KMS-11 (cell line): ENCODE measurements at regions not wholly inside any gene's neighbourhood (a gene's known extent, or its start where the extent isn't known, plus 50 kb on each side); places are given as distances from the start of the nearest gene placed in this dataset.

Source experiments
- H2AFZ ChIP-seq: fragments of 200-600 bp; sonication (generic); 2 replicates; pipeline ENCODE4 v1.6.1; 2016; ENCODE audit warnings: antibody characterized with exemption, mixed run types, low read depth
- H3K27ac ChIP-seq: fragments of 200-600 bp; sonication (generic); 2 replicates; pipeline ENCODE4 v1.6.1; 2016; ENCODE audit warnings: mild to moderate bottlenecking, mixed run types
- H3K27me3 ChIP-seq: fragments of 200-600 bp; sonication (generic); 2 replicates; pipeline ENCODE4 v1.6.1; 2017; ENCODE audit warnings: mild to moderate bottlenecking, low read depth, mixed run types, moderate library complexity; ENCODE audit not compliant: insufficient read depth
- H3K36me3 ChIP-seq: fragments of 200-600 bp; sonication (generic); 2 replicates; pipeline ENCODE4 v1.6.1; 2017; ENCODE audit warnings: mild to moderate bottlenecking, mixed run types; ENCODE audit not compliant: insufficient read depth
- H3K4me1 ChIP-seq: fragments of 200-600 bp; sonication (generic); 2 replicates; pipeline ENCODE4 v1.6.1; 2016; ENCODE audit warnings: mild to moderate bottlenecking, low read depth, mixed run types; ENCODE audit not compliant: poor library complexity, severe bottlenecking
- H3K4me2 ChIP-seq: fragments of 200-600 bp; sonication (generic); 2 replicates; pipeline ENCODE4 v1.7.0; 2016; ENCODE audit warnings: mild to moderate bottlenecking, mixed run types
- H3K4me3 ChIP-seq: fragments of 200-600 bp; sonication (generic); IDR thresholded peaks from 2 replicates; pipeline ENCODE4 v1.6.1; 2017; ENCODE audit warnings: low read depth, low read length, mixed read lengths; ENCODE audit not compliant: insufficient read depth
- H3K79me2 ChIP-seq: fragments of 200-600 bp; sonication (generic); 2 replicates; pipeline ENCODE4 v1.6.1; 2016; ENCODE audit warnings: low read depth, mixed run types; ENCODE audit not compliant: insufficient read depth
- H3K9ac ChIP-seq: fragments of 200-600 bp; sonication (generic); 2 replicates; pipeline ENCODE4 v1.6.1; 2016; ENCODE audit warnings: mild to moderate bottlenecking, mixed run types
- H4K20me1 ChIP-seq: fragments of 200-600 bp; sonication (generic); 2 replicates; pipeline ENCODE4 v1.6.1; 2016; ENCODE audit warnings: mild to moderate bottlenecking, mixed run types; ENCODE audit not compliant: insufficient read depth
- TF ChIP-seq, protein P1 (sequence below): fragments of 200-600 bp; sonication (generic); conservative IDR thresholded peaks from 2 replicates; pipeline ENCODE4 v1.6.1; 2017; ENCODE audit warnings: low read depth, mild to moderate bottlenecking, antibody characterized with exemption, low read length, moderate library complexity, mixed read lengths

DNA sequence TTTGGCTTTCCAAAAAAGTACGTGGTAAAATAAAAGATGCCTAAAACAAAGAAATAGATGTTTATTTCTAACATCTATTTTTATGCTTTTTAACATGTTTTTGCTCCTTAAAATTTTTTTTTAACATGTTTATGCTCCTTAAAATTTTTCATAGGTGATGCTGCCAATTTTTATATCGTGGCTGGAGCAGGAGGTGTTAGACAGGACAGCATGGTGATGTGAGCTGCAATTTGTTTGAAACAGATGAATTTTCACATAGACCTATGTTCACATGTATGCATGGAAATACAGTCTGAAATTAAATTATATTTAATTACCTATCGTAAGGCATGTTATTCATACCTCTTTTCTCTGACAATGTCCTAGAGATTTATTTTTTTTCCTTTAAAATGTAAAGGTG, 784.8 kb downstream of the EPHA7 start:
- no peak overlapping the region for H3K9ac ChIP-seq
- H3K4me1 ChIP-seq: no peaks in the 10 kb centered on the region
- no peaks in the 10 kb centered on the region for H3K27me3 ChIP-seq
- no peak overlapping the region for H3K4me3 ChIP-seq
- H2AFZ ChIP-seq: no peak overlapping the region
- H3K36me3 ChIP-seq: no peaks in the 10 kb centered on the region
- TF ChIP-seq, protein P1, sequence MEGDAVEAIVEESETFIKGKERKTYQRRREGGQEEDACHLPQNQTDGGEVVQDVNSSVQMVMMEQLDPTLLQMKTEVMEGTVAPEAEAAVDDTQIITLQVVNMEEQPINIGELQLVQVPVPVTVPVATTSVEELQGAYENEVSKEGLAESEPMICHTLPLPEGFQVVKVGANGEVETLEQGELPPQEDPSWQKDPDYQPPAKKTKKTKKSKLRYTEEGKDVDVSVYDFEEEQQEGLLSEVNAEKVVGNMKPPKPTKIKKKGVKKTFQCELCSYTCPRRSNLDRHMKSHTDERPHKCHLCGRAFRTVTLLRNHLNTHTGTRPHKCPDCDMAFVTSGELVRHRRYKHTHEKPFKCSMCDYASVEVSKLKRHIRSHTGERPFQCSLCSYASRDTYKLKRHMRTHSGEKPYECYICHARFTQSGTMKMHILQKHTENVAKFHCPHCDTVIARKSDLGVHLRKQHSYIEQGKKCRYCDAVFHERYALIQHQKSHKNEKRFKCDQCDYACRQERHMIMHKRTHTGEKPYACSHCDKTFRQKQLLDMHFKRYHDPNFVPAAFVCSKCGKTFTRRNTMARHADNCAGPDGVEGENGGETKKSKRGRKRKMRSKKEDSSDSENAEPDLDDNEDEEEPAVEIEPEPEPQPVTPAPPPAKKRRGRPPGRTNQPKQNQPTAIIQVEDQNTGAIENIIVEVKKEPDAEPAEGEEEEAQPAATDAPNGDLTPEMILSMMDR: no peak
- no peak overlapping the region for H3K4me2 ChIP-seq
- no peaks in the 10 kb centered on the region for H3K79me2 ChIP-seq
- no peak overlapping the region for H3K27ac ChIP-seq
- no peaks in the 10 kb centered on the region for H4K20me1 ChIP-seq

DNA sequence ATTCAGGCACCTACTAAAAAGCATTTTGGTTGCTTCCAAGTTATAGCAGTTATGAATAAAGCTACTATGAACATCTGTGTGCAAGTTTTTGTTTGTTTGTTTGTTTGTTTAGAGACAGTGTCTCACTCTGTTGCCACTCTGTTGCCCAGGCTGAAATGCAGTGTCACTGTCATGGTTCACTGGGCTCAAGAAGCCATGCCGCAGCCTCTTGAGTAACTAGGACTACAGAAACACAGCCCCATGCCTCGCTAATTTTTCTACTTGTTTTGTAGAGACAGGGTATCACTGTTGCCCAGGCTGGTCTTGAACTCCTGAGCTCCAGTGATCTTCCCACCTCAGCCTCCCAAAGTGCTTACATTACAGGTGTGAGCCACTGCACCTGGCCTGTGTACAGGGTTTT, 795.9 kb downstream of the EPHA7 start:
- H3K4me2 ChIP-seq: no peak overlapping the region
- H3K36me3 ChIP-seq: no peaks in the 10 kb centered on the region
- no peaks in the 10 kb centered on the region for H4K20me1 ChIP-seq
- H3K4me3 ChIP-seq: no peak overlapping the region
- H3K4me1 ChIP-seq: peaks cover 3% of the 10 kb centered on the region
- H3K27ac ChIP-seq: no peak overlapping the region
- H3K27me3 ChIP-seq: no peaks in the 10 kb centered on the region
- no peaks in the 10 kb centered on the region for H3K79me2 ChIP-seq
- TF ChIP-seq, protein P1: no peak
- no peak overlapping the region for H2AFZ ChIP-seq
- H3K9ac ChIP-seq: no peak overlapping the region

DNA sequence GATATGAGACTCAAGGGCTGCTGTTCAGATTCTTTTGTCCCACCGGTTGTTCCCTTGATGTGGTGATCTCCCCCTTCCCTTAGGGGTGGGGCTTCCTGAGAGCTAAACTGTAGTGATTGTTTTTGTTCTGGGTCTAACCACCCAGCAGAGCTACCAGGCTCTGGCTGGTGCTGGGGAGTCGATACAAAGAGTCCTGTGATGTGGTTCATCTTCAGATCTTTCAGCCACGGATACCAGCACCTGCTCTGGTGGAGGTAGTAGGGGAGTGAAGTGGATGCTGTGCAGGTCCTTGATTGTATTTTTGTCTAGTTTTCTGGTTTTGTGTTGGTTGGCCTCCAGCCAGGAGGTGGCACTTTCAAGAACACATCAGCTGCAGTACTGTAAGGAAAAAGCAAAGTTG, 801.6 kb downstream of the EPHA7 start:
- Histone ChIP-seq H3K4me1 (peaks cover 9% of the 10 kb centered on the region), H3K4me3 (no peak overlapping the region), H3K4me2 (no peak overlapping the region; the same call in 1 of the 2 replicates), H3K79me2 (no peaks in the 10 kb centered on the region), H3K27ac (no peak overlapping the region; the same call in 1 of the 2 replicates), H3K36me3 (no peaks in the 10 kb centered on the region), H3K9ac (no peak overlapping the region), H3K27me3 (no peaks in the 10 kb centered on the region), H2AFZ (peak overlapping the region; percentile 30; the same call in 1 of the 2 replicates), H4K20me1 (no peaks in the 10 kb centered on the region)
- TF ChIP-seq, protein P1: no peak

DNA sequence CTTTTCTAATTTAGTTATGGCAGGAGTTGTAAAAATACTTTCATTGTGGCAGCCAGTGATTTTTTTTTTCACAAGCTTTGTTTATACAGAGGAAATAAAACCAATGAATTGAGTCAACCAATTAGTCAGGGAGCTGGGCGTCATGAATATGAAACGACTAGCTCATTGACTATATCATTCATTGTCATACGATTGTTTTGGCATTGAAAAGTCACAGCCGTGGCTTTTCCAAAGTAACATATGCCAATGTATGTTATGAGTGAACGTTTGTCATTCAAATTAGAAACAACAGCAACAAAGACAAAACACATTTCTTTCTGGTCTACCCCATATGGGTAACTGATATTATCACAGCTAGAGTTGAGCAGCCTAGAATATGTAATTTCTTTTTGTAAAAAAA, 810.6 kb downstream of the EPHA7 start:
- Histone ChIP-seq H3K4me3 (no peak overlapping the region), H4K20me1 (no peaks in the 10 kb centered on the region), H3K27ac (no peak overlapping the region), H3K4me1 (no peaks in the 10 kb centered on the region), H3K4me2 (no peak overlapping the region), H3K79me2 (no peaks in the 10 kb centered on the region), H3K27me3 (no peaks in the 10 kb centered on the region), H3K9ac (no peak overlapping the region), H3K36me3 (no peaks in the 10 kb centered on the region), H2AFZ (no peak overlapping the region)
- TF ChIP-seq, protein P1: no peak
